IPS-20b (cell line): ENCODE measurements at regions not wholly inside any gene's neighbourhood (a gene's known extent, or its start where the extent isn't known, plus 50 kb on each side); places are given as distances from the start of the nearest gene placed in this dataset.
"Not testable (repeated sequence)": the region's sequence is repeated elsewhere in the genome, so short reads cannot be mapped to it uniquely, and the experiment has no call there.

ENCODE experiments used
- H3K27ac ChIP-seq: one replicate; pipeline ENCODE4 v1.5.1; 2013; ENCODE audit warnings: low read length
- H3K27me3 ChIP-seq: 2 replicates; pipeline ENCODE4 v1.6.1; 2013; ENCODE audit warnings: mild to moderate bottlenecking, low read length, inconsistent platforms; ENCODE audit not compliant: insufficient read depth
- H3K36me3 ChIP-seq: 2 replicates; pipeline ENCODE4 v1.6.1; 2013; ENCODE audit warnings: low read depth, mild to moderate bottlenecking, inconsistent platforms, low read length, moderate library complexity; ENCODE audit not compliant: insufficient read depth
- H3K4me1 ChIP-seq: 2 replicates; pipeline ENCODE4 v1.6.1; 2013; ENCODE audit warnings: mild to moderate bottlenecking, control low read depth, inconsistent platforms, low read length, moderate library complexity; ENCODE audit not compliant: insufficient read depth
- H3K4me3 ChIP-seq: 2 replicates; pipeline ENCODE4 v1.5.1; 2013; ENCODE audit warnings: mild to moderate bottlenecking, low read length, inconsistent platforms
- H3K9ac ChIP-seq: 2 replicates; pipeline ENCODE4 v1.6.1; 2013; ENCODE audit warnings: low read depth, mild to moderate bottlenecking, inconsistent platforms, low read length, moderate library complexity
- H3K9me3 ChIP-seq: 2 replicates; pipeline ENCODE4 v1.6.1; 2013; ENCODE audit warnings: mild to moderate bottlenecking, low read depth, low read length, inconsistent platforms; ENCODE audit not compliant: insufficient read depth

- H3K4me3 ChIP-seq, H3K36me3 ChIP-seq, H3K4me1 ChIP-seq, H3K27me3 ChIP-seq, H3K27ac ChIP-seq, H3K9me3 ChIP-seq, H3K9ac ChIP-seq: not testable (repeated sequence)
Measured at GRCh38 chr3:144023543-144023942, 51.9 kb downstream of the DIPK2A start.

DNA sequence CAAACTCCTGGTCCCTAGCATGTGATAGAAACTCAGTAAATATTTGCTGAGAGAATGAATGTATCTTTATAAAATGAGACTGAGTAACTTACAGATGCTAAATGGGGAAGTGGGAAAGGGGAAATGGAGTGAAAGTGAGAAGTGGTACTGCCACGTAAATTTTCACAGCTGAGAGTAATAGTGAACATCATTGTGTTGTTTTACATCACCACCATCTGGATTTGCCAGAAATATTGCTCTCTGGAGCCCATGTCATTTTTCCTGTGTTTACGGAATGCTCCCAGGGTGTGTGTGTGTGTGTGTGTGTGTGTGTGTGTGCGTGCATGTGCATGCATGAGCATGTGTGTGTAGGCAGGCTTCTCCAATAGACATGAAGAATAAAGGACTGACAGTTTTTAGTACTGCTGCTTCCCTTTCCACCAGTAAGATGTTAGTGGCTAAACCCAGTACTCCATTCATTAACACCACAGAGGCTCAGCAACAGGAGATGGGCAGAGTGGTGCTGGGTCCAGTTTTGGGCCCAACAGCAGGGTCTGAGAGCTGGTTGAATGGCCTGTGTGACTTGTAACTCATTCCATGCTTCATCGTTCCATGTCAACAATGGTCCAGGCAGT is 57.3 kb downstream of the DIPK2A start:
- H3K9me3 ChIP-seq = no peaks in the 10 kb centered on the region
- peaks cover 3% of the 10 kb centered on the region; the same call in 1 of the 2 replicates for H3K4me1 ChIP-seq
- no peak overlapping the region for H3K4me3 ChIP-seq
- no peaks in the 10 kb centered on the region for H3K27me3 ChIP-seq
- no peak overlapping the region for H3K27ac ChIP-seq
- H3K36me3 ChIP-seq = no peaks in the 10 kb centered on the region
- H3K9ac ChIP-seq = no peak overlapping the region

GRCh38 chr3:144029769-144030168 is 58.1 kb downstream of the DIPK2A start:
- H3K4me3 ChIP-seq = no peak overlapping the region
- H3K36me3 ChIP-seq = no peaks in the 10 kb centered on the region
- H3K9me3 ChIP-seq = no peaks in the 10 kb centered on the region
- H3K4me1 ChIP-seq = peaks cover 3% of the 10 kb centered on the region; the same call in 1 of the 2 replicates
- H3K27me3 ChIP-seq = no peaks in the 10 kb centered on the region
- no peak overlapping the region for H3K27ac ChIP-seq
- no peak overlapping the region for H3K9ac ChIP-seq

- Histone ChIP-seq H3K4me3 (no peak overlapping the region), H3K27ac (no peak overlapping the region), H3K9ac (no peak overlapping the region), H3K9me3 (no peaks in the 10 kb centered on the region), H3K27me3 (no peaks in the 10 kb centered on the region), H3K4me1 (peaks cover 3% of the 10 kb centered on the region; the same call in 1 of the 2 replicates), H3K36me3 (no peaks in the 10 kb centered on the region)
Measured at GRCh38 chr3:144031938-144032337, 60.3 kb downstream of the DIPK2A start.

GRCh38 chr3:144032531-144033239 is 61.1 kb downstream of the DIPK2A start:
- Histone ChIP-seq H3K27me3 (no peaks in the 10 kb centered on the region), H3K4me1 (peaks cover 3% of the 10 kb centered on the region; the same call in 1 of the 2 replicates), H3K9ac (no peak overlapping the region), H3K9me3 (no peaks in the 10 kb centered on the region), H3K36me3 (no peaks in the 10 kb centered on the region), H3K4me3 (no peak overlapping the region), H3K27ac (no peak overlapping the region)

DNA sequence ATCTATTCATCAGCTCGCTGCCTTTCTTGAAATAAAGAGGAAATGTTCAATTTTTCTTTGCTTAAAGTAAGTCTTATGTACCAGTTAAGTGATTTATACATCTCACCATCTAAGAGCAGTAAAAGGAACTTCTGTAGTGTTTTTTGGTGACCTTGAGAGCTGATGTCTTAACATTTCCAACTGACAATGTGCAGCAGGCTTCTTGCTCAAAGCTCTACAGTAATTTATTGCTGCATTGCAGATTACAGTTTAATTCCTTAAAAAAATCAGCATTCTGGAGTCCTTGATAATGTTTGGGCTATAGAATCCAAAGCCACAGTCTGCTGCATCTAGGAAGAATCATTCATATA is 61.6 kb downstream of the DIPK2A start:
- H3K9ac ChIP-seq = no peak overlapping the region
- no peak overlapping the region for H3K27ac ChIP-seq
- no peaks in the 10 kb centered on the region for H3K9me3 ChIP-seq
- H3K4me1 ChIP-seq = peaks cover 3% of the 10 kb centered on the region; the same call in 1 of the 2 replicates
- no peak overlapping the region for H3K4me3 ChIP-seq
- no peaks in the 10 kb centered on the region for H3K27me3 ChIP-seq
- no peaks in the 10 kb centered on the region for H3K36me3 ChIP-seq

DNA sequence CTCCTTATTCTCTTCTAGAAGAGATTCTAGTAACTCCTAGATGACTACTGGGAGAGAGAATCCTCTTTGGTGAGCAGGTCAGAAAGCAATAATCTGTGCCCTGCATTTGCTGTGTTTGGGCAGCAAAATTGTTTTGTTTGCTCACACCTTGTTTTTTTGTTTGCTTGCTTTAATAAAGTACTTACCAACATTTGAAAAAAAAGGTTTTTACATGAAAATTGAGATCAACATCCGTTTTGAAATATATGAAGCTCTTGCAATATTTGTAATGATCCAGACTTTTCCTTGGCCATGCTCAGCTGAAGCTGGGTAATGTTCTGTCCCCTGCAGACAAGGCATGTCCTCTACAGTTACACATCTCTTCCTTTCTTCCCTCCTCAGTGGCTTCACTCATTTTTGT is 62.2 kb downstream of the DIPK2A start:
- Histone ChIP-seq H3K36me3 (no peaks in the 10 kb centered on the region), H3K9ac (no peak overlapping the region), H3K9me3 (no peaks in the 10 kb centered on the region), H3K27ac (no peak overlapping the region), H3K4me1 (peaks cover 3% of the 10 kb centered on the region; the same call in 1 of the 2 replicates), H3K27me3 (no peaks in the 10 kb centered on the region), H3K4me3 (no peak overlapping the region)

DNA sequence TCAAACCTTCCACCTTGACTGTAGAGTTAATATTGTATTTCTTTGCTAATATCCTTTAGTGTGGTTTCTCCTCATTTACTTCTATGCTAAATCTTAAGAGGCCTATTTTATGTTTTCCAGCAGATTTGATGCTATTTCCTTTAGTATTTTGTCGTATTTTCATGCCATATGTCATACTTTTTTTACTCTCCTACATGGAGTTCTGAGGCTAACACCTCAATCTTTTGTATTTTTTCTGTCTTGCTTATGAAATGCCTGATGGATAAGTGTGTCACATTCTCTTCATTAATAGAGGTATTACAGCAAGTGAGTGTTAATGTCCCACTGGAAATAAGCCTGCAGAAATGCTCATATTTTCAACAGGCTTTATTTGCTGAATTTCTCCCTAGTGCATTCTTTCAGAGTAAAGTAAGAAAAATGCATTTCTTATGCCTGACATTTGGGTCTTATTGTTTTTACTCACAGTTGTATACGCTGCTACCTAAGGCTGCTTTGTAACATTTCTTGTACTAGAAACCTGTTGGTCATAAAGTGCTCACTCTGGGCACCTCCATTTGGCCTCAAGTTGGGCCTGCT is 63.2 kb downstream of the DIPK2A start:
- Histone ChIP-seq H3K27ac (no peak overlapping the region), H3K4me3 (no peak overlapping the region), H3K36me3 (no peaks in the 10 kb centered on the region), H3K4me1 (peaks cover 3% of the 10 kb centered on the region; the same call in 1 of the 2 replicates), H3K9ac (no peak overlapping the region), H3K9me3 (no peaks in the 10 kb centered on the region), H3K27me3 (no peaks in the 10 kb centered on the region)

DNA sequence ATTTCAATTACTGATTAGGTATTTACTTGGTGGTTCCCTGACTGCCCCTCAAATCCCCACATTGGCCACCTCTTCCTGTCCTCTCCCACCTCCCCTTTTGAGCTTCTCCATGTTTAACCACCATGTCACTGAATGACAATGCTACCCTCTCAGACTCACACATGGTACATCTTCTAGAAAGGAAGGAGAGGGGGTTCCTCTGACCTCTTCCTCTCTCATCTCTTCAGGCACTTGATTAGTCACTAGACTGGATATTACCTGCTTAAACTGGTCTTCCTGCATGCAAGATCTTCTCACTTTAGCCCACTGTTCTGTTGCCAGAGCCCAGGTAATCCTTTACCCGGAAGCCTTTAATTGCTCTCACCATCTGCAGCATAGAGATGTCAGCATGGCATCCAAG is 64.9 kb downstream of the DIPK2A start:
- no peaks in the 10 kb centered on the region for H3K36me3 ChIP-seq
- no peak overlapping the region for H3K27ac ChIP-seq
- H3K4me1 ChIP-seq = no peaks in the 10 kb centered on the region
- H3K9ac ChIP-seq = no peak overlapping the region
- H3K4me3 ChIP-seq = no peak overlapping the region
- H3K27me3 ChIP-seq = no peaks in the 10 kb centered on the region
- H3K9me3 ChIP-seq = no peaks in the 10 kb centered on the region

GRCh38 chr3:144039661-144040060 is 68.0 kb downstream of the DIPK2A start:
- no peak overlapping the region for H3K4me3 ChIP-seq
- no peak overlapping the region for H3K27ac ChIP-seq
- H3K9ac ChIP-seq = no peak overlapping the region
- no peaks in the 10 kb centered on the region for H3K27me3 ChIP-seq
- no peaks in the 10 kb centered on the region for H3K4me1 ChIP-seq
- H3K9me3 ChIP-seq = no peaks in the 10 kb centered on the region
- no peaks in the 10 kb centered on the region for H3K36me3 ChIP-seq

DNA sequence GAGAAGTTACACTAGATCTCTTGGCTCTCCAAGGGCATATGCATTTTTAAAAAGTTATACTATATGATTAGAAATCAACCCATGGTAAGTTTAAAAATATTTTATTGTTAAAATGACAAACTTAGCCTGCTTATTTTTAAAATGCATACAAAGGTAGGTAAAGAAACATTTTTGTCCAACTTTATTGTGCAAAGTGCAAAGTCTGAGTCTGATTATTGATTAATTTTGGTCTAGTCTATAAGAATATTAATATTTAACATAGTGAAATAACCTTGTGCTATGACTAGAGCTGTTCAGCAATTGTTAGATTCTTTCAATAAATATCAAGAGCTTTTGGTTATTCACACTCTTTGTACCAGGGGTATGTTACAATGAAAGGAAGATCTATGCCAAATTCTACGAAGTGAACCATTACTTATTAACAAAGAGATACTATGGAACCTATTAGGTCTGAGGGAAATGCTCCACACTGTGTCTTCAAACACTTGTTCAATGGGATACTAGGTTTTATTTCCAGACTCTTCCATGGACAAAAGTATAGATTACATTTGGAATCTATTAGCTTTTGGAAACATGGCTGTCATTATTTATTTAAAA is 70.4 kb downstream of the DIPK2A start:
- Histone ChIP-seq H3K4me1 (no peaks in the 10 kb centered on the region), H3K36me3 (no peaks in the 10 kb centered on the region), H3K27me3 (no peaks in the 10 kb centered on the region), H3K27ac (no peak overlapping the region), H3K9ac (no peak overlapping the region), H3K9me3 (no peaks in the 10 kb centered on the region), H3K4me3 (no peak overlapping the region)

DNA sequence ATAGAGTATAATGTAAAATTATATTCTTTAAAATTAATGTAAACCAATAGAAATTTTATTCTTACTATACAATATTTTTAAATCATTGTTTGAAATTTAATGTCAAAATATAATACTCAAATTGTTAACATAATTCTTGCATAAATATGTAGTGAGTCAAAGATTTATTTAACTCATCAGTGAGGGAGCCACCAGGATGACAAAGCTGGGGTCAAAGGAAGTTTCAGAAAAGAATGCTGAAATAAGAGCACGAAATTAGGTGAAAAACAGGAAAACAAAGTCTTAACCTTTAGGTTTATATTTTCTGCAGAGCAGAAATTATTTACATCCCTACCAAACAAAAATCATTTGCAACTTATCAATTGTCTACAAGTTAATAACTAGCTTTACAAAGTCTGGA is 74.1 kb downstream of the DIPK2A start:
- Histone ChIP-seq H3K9ac (no peak overlapping the region), H3K27me3 (no peaks in the 10 kb centered on the region), H3K4me3 (no peak overlapping the region), H3K4me1 (no peaks in the 10 kb centered on the region), H3K27ac (no peak overlapping the region), H3K36me3 (no peaks in the 10 kb centered on the region), H3K9me3 (no peaks in the 10 kb centered on the region)
